Keratinocyte (primary cell): ENCODE measurements at regions not wholly inside any gene's neighbourhood (a gene's known extent, or its start where the extent isn't known, plus 50 kb on each side); places are given as distances from the start of the nearest gene placed in this dataset.

Experiments
- DNase-seq: peaks from one replicate; pipeline ENCODE4 v3.0.0-alpha.2; 2011; ENCODE audit warnings: low read depth, missing footprints, low spot score
- FAIRE-seq: peaks from 2 replicates; lab custom pipeline; 2011; peaks lifted over from hg19 to GRCh38; lab: Jason Lieb, UNC
- H2AFZ ChIP-seq: 2 replicates; pipeline ENCODE4 v1.6.0; 2012; ENCODE audit warnings: low read length, control low read depth, inconsistent platforms; ENCODE audit not compliant: control insufficient read depth
- H3K27ac ChIP-seq: 2 replicates; pipeline ENCODE4 v1.5.1; 2011; ENCODE audit warnings: low read length; ENCODE audit not compliant: control insufficient read depth, insufficient read depth
- H3K27me3 ChIP-seq: 3 replicates; pipeline ENCODE4 v1.6.0; 2011; ENCODE audit warnings: low read length; ENCODE audit not compliant: control insufficient read depth, insufficient read depth; ENCODE audit errors: extremely low read depth
- H3K36me3 ChIP-seq, 2 experiments: 2 replicates in 1 of 2; 3 replicates in 1 of 2; pipeline ENCODE4 v1.5.1; 2011; ENCODE audit warnings: low read length in 2 of 2, mild to moderate bottlenecking in 1 of 2; ENCODE audit not compliant: control insufficient read depth in 2 of 2, insufficient read depth in 2 of 2; ENCODE audit errors: extremely low read depth in 1 of 2
- H3K4me1 ChIP-seq: 3 replicates; pipeline ENCODE4 v1.5.1; 2011; ENCODE audit warnings: low read length; ENCODE audit not compliant: control insufficient read depth, insufficient read depth; ENCODE audit errors: extremely low read depth
- H3K4me2 ChIP-seq: 3 replicates; pipeline ENCODE4 v1.6.0; 2011; ENCODE audit warnings: low read depth, low read length; ENCODE audit not compliant: control insufficient read depth, insufficient read depth; ENCODE audit errors: extremely low read depth
- H3K4me3 ChIP-seq, 3 experiments: fragments of 200-600 bp in 1 of 3; sonication (generic) in 1 of 3; 2 replicates in 2 of 3; 3 replicates in 1 of 3; pipeline ENCODE4 v1.5.1; 2011 to 2016; ENCODE audit warnings: low read length in 3 of 3, mild to moderate bottlenecking in 3 of 3, control low read depth in 2 of 3, inconsistent platforms in 1 of 3, low read depth in 1 of 3, mixed read lengths in 1 of 3, mixed run types in 1 of 3, moderate library complexity in 1 of 3; ENCODE audit not compliant: control insufficient read depth in 2 of 3, insufficient read depth in 2 of 3; ENCODE audit errors: extremely low read depth in 1 of 3
- H3K79me2 ChIP-seq: 2 replicates; pipeline ENCODE4 v1.6.0; 2012; ENCODE audit warnings: low read length; ENCODE audit not compliant: control insufficient read depth, insufficient read depth
- H3K9ac ChIP-seq: 3 replicates; pipeline ENCODE4 v1.6.0; 2011; ENCODE audit warnings: low read length; ENCODE audit not compliant: control insufficient read depth, insufficient read depth; ENCODE audit errors: extremely low read depth
- H3K9me1 ChIP-seq: 3 replicates; pipeline ENCODE4 v1.6.0; 2011; ENCODE audit warnings: low read length; ENCODE audit not compliant: control insufficient read depth, insufficient read depth; ENCODE audit errors: extremely low read depth
- H3K9me3 ChIP-seq: 2 replicates; pipeline ENCODE4 v1.5.1; 2012; ENCODE audit warnings: low read depth, low read length; ENCODE audit not compliant: control insufficient read depth
- H4K20me1 ChIP-seq: 3 replicates; pipeline ENCODE4 v1.6.0; 2011; ENCODE audit warnings: low read length; ENCODE audit not compliant: control insufficient read depth, insufficient read depth; ENCODE audit errors: extremely low read depth
- CTCF ChIP-seq, 3 experiments: IDR thresholded peaks in 1 of 3; conservative IDR thresholded peaks in 1 of 3; optimal IDR thresholded peaks in 1 of 3; 2 replicates in 2 of 3; 3 replicates in 1 of 3; pipeline versions ENCODE3 to v1.5.1; 2011; ENCODE audit warnings: low read length in 3 of 3, mild to moderate bottlenecking in 3 of 3, moderate library complexity in 2 of 3, control low read depth in 1 of 3, inconsistent platforms in 1 of 3; ENCODE audit not compliant: insufficient read depth in 2 of 3; ENCODE audit errors: extremely low read depth in 1 of 3
- EZH2 ChIP-seq: IDR thresholded peaks from one replicate; pipeline ENCODE4 v1.6.1; 2012; ENCODE audit warnings: inconsistent platforms, mild to moderate bottlenecking, low read length, moderate library complexity
- dilution Hi-C: fragments of 300-500 bp; cut with MboI; formaldehyde crosslinking; loops from one replicate; pipeline ENCODE4 v1.7.0; 2020; ENCODE audit warnings: low sequenced_read_pairs; ENCODE audit not compliant: extremely low pct_ligation_motif_present

- Histone ChIP-seq H3K79me2 (no peaks in the 10 kb centered on the region), H3K4me2 (no peak overlapping the region), H3K27me3 (no peaks in the 10 kb centered on the region), H2AFZ (no peak overlapping the region), H3K4me3 (no peak overlapping the region), H4K20me1 (no peaks in the 10 kb centered on the region), H3K36me3 (no peaks in the 10 kb centered on the region), H3K9me3 (no peaks in the 10 kb centered on the region), H3K9ac (no peak overlapping the region), H3K27ac (no peak overlapping the region), H3K4me1 (no peaks in the 10 kb centered on the region), H3K9me1 (no peaks in the 10 kb centered on the region)
- dilution Hi-C loops, result no loop called here
- no peak for DNase-seq
- FAIRE-seq, result no peak
- no peak for TF ChIP-seq EZH2
- no peak for TF ChIP-seq CTCF (optimal IDR thresholded peaks at IDR 0.05 in 1 of 3, IDR thresholded peaks at IDR 0.05 in 1 of 3, conservative IDR thresholded peaks at IDR 0.05 in 1 of 3; ENCODE audit: extremely low read depth in 1 of 3, insufficient read depth in 2 of 3, low read length in 3 of 3)
These were observed 186.6 kb downstream of the SALL1 start for GRCh38 chr16:50964491-50964890.

GRCh38 chr16:50961952-50962351, 189.1 kb downstream of the SALL1 start:
- TF ChIP-seq EZH2 (no peak), CTCF (optimal IDR thresholded peaks at IDR 0.05 in 1 of 3, IDR thresholded peaks at IDR 0.05 in 1 of 3, conservative IDR thresholded peaks at IDR 0.05 in 1 of 3; ENCODE audit: extremely low read depth in 1 of 3, insufficient read depth in 2 of 3, low read length in 3 of 3) (no peak)
- Histone ChIP-seq H4K20me1 (no peaks in the 10 kb centered on the region), H3K4me3 (no peak overlapping the region), H3K36me3 (no peaks in the 10 kb centered on the region), H2AFZ (no peak overlapping the region), H3K27ac (no peak overlapping the region), H3K27me3 (no peaks in the 10 kb centered on the region), H3K4me2 (no peak overlapping the region), H3K9me3 (no peaks in the 10 kb centered on the region), H3K79me2 (no peaks in the 10 kb centered on the region), H3K9ac (no peak overlapping the region), H3K9me1 (no peaks in the 10 kb centered on the region), H3K4me1 (no peaks in the 10 kb centered on the region)
- dilution Hi-C loops, result no loop called here
- FAIRE-seq, result no peak
- no peak for DNase-seq
